ENCODE measurements at regions not wholly inside any gene's neighbourhood (a gene's known extent, or its start where the extent isn't known, plus 50 kb on each side); places are given as distances from the start of the nearest gene placed in this dataset.
"Not testable (repeated sequence)": the region's sequence is repeated elsewhere in the genome, so short reads cannot be mapped to it uniquely, and the experiment has no call there.

- no peak for DNase-seq (ENCODE audit: insufficient read length, low spot score)
- no peak for FAIRE-seq
- no peak for TF ChIP-seq POU2F2 (IDR thresholded peaks at IDR 0.05; ENCODE audit: low read depth, low read length)
- TF ChIP-seq POLR2AphosphoS5 (IDR thresholded peaks at IDR 0.05; ENCODE audit: low read depth, low read length): no peak
- TF ChIP-seq TAF1 (IDR thresholded peaks at IDR 0.05; ENCODE audit: low read depth, low read length): no peak
- TF ChIP-seq POLR2A (IDR thresholded peaks at IDR 0.05; ENCODE audit: low read depth, low read length): no peak
- TF ChIP-seq SPI1 (IDR thresholded peaks at IDR 0.05; ENCODE audit: low read depth, low read length): no peak
- no peak for TF ChIP-seq PAX5 (IDR thresholded peaks at IDR 0.05; ENCODE audit: insufficient read depth, low read length, severe bottlenecking)
These were observed 307.3 kb upstream of the DIO3 start for GRCh38 chr14:101253948-101254347.

GRCh38 chr14:101254805-101255764, 306.2 kb upstream of the DIO3 start:
- no peak for DNase-seq (ENCODE audit: insufficient read length, low spot score)
- TF ChIP-seq PAX5 (IDR thresholded peaks at IDR 0.05; ENCODE audit: insufficient read depth, low read length, severe bottlenecking) (no peak), POLR2A (IDR thresholded peaks at IDR 0.05; ENCODE audit: low read depth, low read length) (no peak), POLR2AphosphoS5 (IDR thresholded peaks at IDR 0.05; ENCODE audit: low read depth, low read length) (no peak), SPI1 (IDR thresholded peaks at IDR 0.05; ENCODE audit: low read depth, low read length) (no peak), POU2F2 (IDR thresholded peaks at IDR 0.05; ENCODE audit: low read depth, low read length) (no peak), TAF1 (IDR thresholded peaks at IDR 0.05; ENCODE audit: low read depth, low read length) (no peak)
- FAIRE-seq: no peak

GRCh38 chr14:101255765-101256125, 305.6 kb upstream of the DIO3 start:
- DNase-seq (ENCODE audit: insufficient read length, low spot score) (no peak), FAIRE-seq (no peak)

GRCh38 chr14:101256266-101256665, 305.0 kb upstream of the DIO3 start:
- no peak for TF ChIP-seq TAF1 (IDR thresholded peaks at IDR 0.05; ENCODE audit: low read depth, low read length)
- no peak for TF ChIP-seq POU2F2 (IDR thresholded peaks at IDR 0.05; ENCODE audit: low read depth, low read length)
- TF ChIP-seq POLR2A (IDR thresholded peaks at IDR 0.05; ENCODE audit: low read depth, low read length): no peak
- no peak for TF ChIP-seq SPI1 (IDR thresholded peaks at IDR 0.05; ENCODE audit: low read depth, low read length)
- no peak for TF ChIP-seq POLR2AphosphoS5 (IDR thresholded peaks at IDR 0.05; ENCODE audit: low read depth, low read length)
- no peak for TF ChIP-seq PAX5 (IDR thresholded peaks at IDR 0.05; ENCODE audit: insufficient read depth, low read length, severe bottlenecking)
- no peak for DNase-seq (ENCODE audit: insufficient read length, low spot score)
- no peak for FAIRE-seq

More at GRCh38 chr14:101255765-101256125, 305.6 kb upstream of the DIO3 start:
- TF ChIP-seq PAX5 (IDR thresholded peaks at IDR 0.05; ENCODE audit: insufficient read depth, low read length, severe bottlenecking) (no peak), POU2F2 (IDR thresholded peaks at IDR 0.05; ENCODE audit: low read depth, low read length) (no peak), POLR2A (IDR thresholded peaks at IDR 0.05; ENCODE audit: low read depth, low read length) (no peak), TAF1 (IDR thresholded peaks at IDR 0.05; ENCODE audit: low read depth, low read length) (no peak), SPI1 (IDR thresholded peaks at IDR 0.05; ENCODE audit: low read depth, low read length) (no peak), POLR2AphosphoS5 (IDR thresholded peaks at IDR 0.05; ENCODE audit: low read depth, low read length) (no peak)

- no peak for FAIRE-seq
- no peak for DNase-seq (ENCODE audit: insufficient read length, low spot score)
- TF ChIP-seq POLR2A (IDR thresholded peaks at IDR 0.05; ENCODE audit: low read depth, low read length) (no peak), POU2F2 (IDR thresholded peaks at IDR 0.05; ENCODE audit: low read depth, low read length) (no peak), SPI1 (IDR thresholded peaks at IDR 0.05; ENCODE audit: low read depth, low read length) (no peak), TAF1 (IDR thresholded peaks at IDR 0.05; ENCODE audit: low read depth, low read length) (no peak), POLR2AphosphoS5 (IDR thresholded peaks at IDR 0.05; ENCODE audit: low read depth, low read length) (no peak), PAX5 (IDR thresholded peaks at IDR 0.05; ENCODE audit: insufficient read depth, low read length, severe bottlenecking) (no peak)
These were observed 303.7 kb upstream of the DIO3 start for GRCh38 chr14:101257551-101257950.

GRCh38 chr14:101259748-101260147, 301.5 kb upstream of the DIO3 start:
- DNase-seq (ENCODE audit: insufficient read length, low spot score) (no peak), FAIRE-seq (no peak)
- TF ChIP-seq TAF1 (IDR thresholded peaks at IDR 0.05; ENCODE audit: low read depth, low read length): no peak
- TF ChIP-seq POU2F2 (IDR thresholded peaks at IDR 0.05; ENCODE audit: low read depth, low read length): no peak
- TF ChIP-seq POLR2A (IDR thresholded peaks at IDR 0.05; ENCODE audit: low read depth, low read length): no peak
- TF ChIP-seq SPI1 (IDR thresholded peaks at IDR 0.05; ENCODE audit: low read depth, low read length): no peak
- no peak for TF ChIP-seq PAX5 (IDR thresholded peaks at IDR 0.05; ENCODE audit: insufficient read depth, low read length, severe bottlenecking)
- TF ChIP-seq POLR2AphosphoS5 (IDR thresholded peaks at IDR 0.05; ENCODE audit: low read depth, low read length): no peak

GRCh38 chr14:101266441-101266840, 294.9 kb upstream of the DIO3 start:
- FAIRE-seq; DNase-seq (ENCODE audit: insufficient read length, low spot score): not testable (repeated sequence)

- no peak for TF ChIP-seq SPI1 (IDR thresholded peaks at IDR 0.05; ENCODE audit: low read depth, low read length)
- TF ChIP-seq POLR2AphosphoS5 (IDR thresholded peaks at IDR 0.05; ENCODE audit: low read depth, low read length): no peak
- TF ChIP-seq PAX5 (IDR thresholded peaks at IDR 0.05; ENCODE audit: insufficient read depth, low read length, severe bottlenecking): no peak
- TF ChIP-seq TAF1 (IDR thresholded peaks at IDR 0.05; ENCODE audit: low read depth, low read length): no peak
- TF ChIP-seq POU2F2 (IDR thresholded peaks at IDR 0.05; ENCODE audit: low read depth, low read length): no peak
- no peak for TF ChIP-seq POLR2A (IDR thresholded peaks at IDR 0.05; ENCODE audit: low read depth, low read length)
- DNase-seq (ENCODE audit: insufficient read length, low spot score): no peak
- no peak for FAIRE-seq
These were observed 288.2 kb upstream of the DIO3 start for GRCh38 chr14:101273091-101273490.

- no peak for FAIRE-seq
- no peak for DNase-seq (ENCODE audit: insufficient read length, low spot score)
- no peak for TF ChIP-seq PAX5 (IDR thresholded peaks at IDR 0.05; ENCODE audit: insufficient read depth, low read length, severe bottlenecking)
- no peak for TF ChIP-seq SPI1 (IDR thresholded peaks at IDR 0.05; ENCODE audit: low read depth, low read length)
- TF ChIP-seq POU2F2 (IDR thresholded peaks at IDR 0.05; ENCODE audit: low read depth, low read length): no peak
- no peak for TF ChIP-seq POLR2AphosphoS5 (IDR thresholded peaks at IDR 0.05; ENCODE audit: low read depth, low read length)
- TF ChIP-seq POLR2A (IDR thresholded peaks at IDR 0.05; ENCODE audit: low read depth, low read length): no peak
- TF ChIP-seq TAF1 (IDR thresholded peaks at IDR 0.05; ENCODE audit: low read depth, low read length): no peak
These were observed 284.8 kb upstream of the DIO3 start for GRCh38 chr14:101276309-101277091.
